ENCODE measurements at regions not wholly inside any gene's neighbourhood (a gene's known extent, or its start where the extent isn't known, plus 50 kb on each side); places are given as distances from the start of the nearest gene placed in this dataset.

DNA sequence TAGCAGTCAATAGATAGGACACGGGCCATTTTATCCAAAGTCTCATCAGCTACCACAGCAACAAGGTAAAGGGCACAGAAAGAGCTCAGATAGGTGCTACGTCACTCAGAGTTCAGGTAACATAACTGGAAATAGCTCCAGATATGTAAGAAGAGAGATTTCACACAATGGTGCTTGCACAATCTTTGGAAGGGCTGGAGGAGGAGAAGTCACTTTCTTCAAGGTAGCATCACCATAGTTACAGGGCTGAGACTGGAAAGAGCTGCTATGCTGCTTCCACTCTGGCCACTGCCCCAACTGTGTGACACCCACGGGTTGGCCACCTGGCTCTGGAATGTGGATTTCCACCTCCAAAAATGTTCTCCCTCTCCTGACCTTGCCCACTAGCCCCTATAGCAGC, 448.8 kb upstream of the THBS1 start:
- no peaks in the 10 kb centered on the region for H4K20me1 ChIP-seq (ENCODE audit: insufficient read depth, low read depth, low read length)
- no peaks in the 10 kb centered on the region for H3K27me3 ChIP-seq (ENCODE audit: low read length)
- H3K79me2 ChIP-seq (ENCODE audit: low read length): no peaks in the 10 kb centered on the region
- no peak overlapping the region for H3K27ac ChIP-seq (ENCODE audit: low read length)
- no peak overlapping the region for H2AFZ ChIP-seq (ENCODE audit: low read length)
- H3K9me3 ChIP-seq (ENCODE audit: low read length): no peaks in the 10 kb centered on the region
- no peak overlapping the region for H3K9ac ChIP-seq (ENCODE audit: low read length)
- H3K4me3 ChIP-seq (ENCODE audit: low read length): no peak overlapping the region
- H3K9me2 ChIP-seq (replicated peaks; ENCODE audit: insufficient read depth, low read length): no peaks in the 10 kb centered on the region
- no peak for DNase-seq
- H3K4me1 ChIP-seq (ENCODE audit: low read length): no peaks in the 10 kb centered on the region
- no peak overlapping the region for H3K4me2 ChIP-seq (ENCODE audit: low read depth, low read length, poor library complexity, severe bottlenecking)
- no peaks in the 10 kb centered on the region for H3K36me3 ChIP-seq (ENCODE audit: insufficient read depth, low read length)

DNA sequence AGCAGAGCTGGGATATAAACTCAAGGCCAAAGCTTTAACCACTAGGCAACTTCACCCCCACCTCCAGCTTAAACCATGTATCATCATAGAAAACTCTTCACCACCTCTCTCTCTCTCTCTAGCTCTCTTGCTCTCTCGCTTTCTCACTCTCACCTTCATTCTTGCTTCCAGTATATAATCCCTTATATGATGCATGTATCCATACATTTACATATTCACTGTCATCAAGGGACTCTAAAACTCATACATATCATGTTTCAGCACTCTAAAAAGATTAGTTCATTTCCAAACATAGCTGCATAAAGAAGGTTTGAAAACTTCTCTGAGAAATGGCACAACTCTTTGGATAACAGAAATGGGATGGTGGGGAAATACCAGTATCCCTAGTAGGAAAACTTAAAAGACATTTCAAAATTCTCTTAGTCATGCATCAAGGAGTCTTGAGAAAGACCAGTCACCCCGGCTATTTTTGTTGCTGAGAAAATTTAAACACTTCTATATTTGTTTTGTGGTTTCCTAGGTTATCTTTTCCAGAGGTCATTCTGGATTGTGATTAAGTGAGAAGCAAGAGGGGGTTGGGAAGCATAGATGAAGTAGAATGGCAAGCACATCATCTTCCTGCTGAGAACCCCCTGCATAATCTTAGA, 447.8 kb upstream of the THBS1 start:
- Histone ChIP-seq H3K4me1 (ENCODE audit: low read length) (no peaks in the 10 kb centered on the region), H3K4me2 (ENCODE audit: low read depth, low read length, poor library complexity, severe bottlenecking) (no peak overlapping the region), H3K9me3 (ENCODE audit: low read length) (no peaks in the 10 kb centered on the region), H3K27me3 (ENCODE audit: low read length) (no peaks in the 10 kb centered on the region), H3K9me2 (replicated peaks; ENCODE audit: insufficient read depth, low read length) (no peaks in the 10 kb centered on the region), H3K79me2 (ENCODE audit: low read length) (no peaks in the 10 kb centered on the region), H3K4me3 (ENCODE audit: low read length) (no peak overlapping the region), H4K20me1 (ENCODE audit: insufficient read depth, low read depth, low read length) (no peaks in the 10 kb centered on the region), H3K27ac (ENCODE audit: low read length) (no peak overlapping the region), H3K9ac (ENCODE audit: low read length) (no peak overlapping the region), H3K36me3 (ENCODE audit: insufficient read depth, low read length) (no peaks in the 10 kb centered on the region), H2AFZ (ENCODE audit: low read length) (no peak overlapping the region)
- DNase-seq: no peak

GRCh38 chr15:39134282-39134681, 446.6 kb upstream of the THBS1 start:
- H3K27ac ChIP-seq (ENCODE audit: low read length): no peak overlapping the region
- no peak overlapping the region for H3K4me2 ChIP-seq (ENCODE audit: low read depth, low read length, poor library complexity, severe bottlenecking)
- H3K9me2 ChIP-seq (replicated peaks; ENCODE audit: insufficient read depth, low read length): no peaks in the 10 kb centered on the region
- DNase-seq: no peak
- H3K36me3 ChIP-seq (ENCODE audit: insufficient read depth, low read length): no peaks in the 10 kb centered on the region
- no peak overlapping the region for H2AFZ ChIP-seq (ENCODE audit: low read length)
- no peaks in the 10 kb centered on the region for H3K4me1 ChIP-seq (ENCODE audit: low read length)
- no peaks in the 10 kb centered on the region for H3K79me2 ChIP-seq (ENCODE audit: low read length)
- no peak overlapping the region for H3K9ac ChIP-seq (ENCODE audit: low read length)
- H3K4me3 ChIP-seq (ENCODE audit: low read length): no peak overlapping the region
- no peaks in the 10 kb centered on the region for H3K9me3 ChIP-seq (ENCODE audit: low read length)
- H4K20me1 ChIP-seq (ENCODE audit: insufficient read depth, low read depth, low read length): no peaks in the 10 kb centered on the region
- H3K27me3 ChIP-seq (ENCODE audit: low read length): no peaks in the 10 kb centered on the region

DNA sequence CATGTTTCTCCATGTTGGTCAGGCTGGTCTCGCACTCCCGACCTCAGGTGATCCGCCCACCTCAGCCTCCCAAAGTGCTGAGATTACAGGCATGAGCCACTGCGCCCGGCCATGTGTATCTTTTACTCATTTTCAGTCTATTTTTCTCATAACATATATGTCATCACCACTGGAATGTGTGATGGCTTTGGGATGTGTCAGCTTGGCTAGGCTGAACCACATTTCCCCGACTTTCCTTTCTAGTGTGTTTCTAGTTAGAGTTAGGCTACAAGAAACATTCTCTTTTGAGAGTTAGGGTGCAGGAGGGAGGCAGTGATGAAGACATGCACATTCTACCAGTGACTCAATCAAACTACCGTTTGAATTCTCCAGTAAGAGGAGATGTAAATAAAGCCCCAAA, 444.9 kb upstream of the THBS1 start:
- no peak overlapping the region for H3K9ac ChIP-seq (ENCODE audit: low read length)

GRCh38 chr15:39139431-39140059, 441.3 kb upstream of the THBS1 start:
- no peaks in the 10 kb centered on the region for H3K79me2 ChIP-seq (ENCODE audit: low read length)
- no peak overlapping the region for H2AFZ ChIP-seq (ENCODE audit: low read length)
- no peak overlapping the region for H3K9ac ChIP-seq (ENCODE audit: low read length)
- DNase-seq: no peak
- H3K4me2 ChIP-seq (ENCODE audit: low read depth, low read length, poor library complexity, severe bottlenecking): no peak overlapping the region
- no peaks in the 10 kb centered on the region for H3K36me3 ChIP-seq (ENCODE audit: insufficient read depth, low read length)
- no peak overlapping the region for H3K4me3 ChIP-seq (ENCODE audit: low read length)
- H3K9me3 ChIP-seq (ENCODE audit: low read length): no peaks in the 10 kb centered on the region
- H3K27ac ChIP-seq (ENCODE audit: low read length): no peak overlapping the region
- no peaks in the 10 kb centered on the region for H3K27me3 ChIP-seq (ENCODE audit: low read length)
- no peaks in the 10 kb centered on the region for H3K4me1 ChIP-seq (ENCODE audit: low read length)
- H4K20me1 ChIP-seq (ENCODE audit: insufficient read depth, low read depth, low read length): no peaks in the 10 kb centered on the region
- no peaks in the 10 kb centered on the region for H3K9me2 ChIP-seq (replicated peaks; ENCODE audit: insufficient read depth, low read length)

More for the DNA sequence above, 444.9 kb upstream of the THBS1 start:
- no peaks in the 10 kb centered on the region for H3K9me3 ChIP-seq (ENCODE audit: low read length)
- H3K36me3 ChIP-seq (ENCODE audit: insufficient read depth, low read length): no peaks in the 10 kb centered on the region
- H3K4me3 ChIP-seq (ENCODE audit: low read length): no peak overlapping the region
- H3K27me3 ChIP-seq (ENCODE audit: low read length): no peaks in the 10 kb centered on the region
- no peaks in the 10 kb centered on the region for H3K4me1 ChIP-seq (ENCODE audit: low read length)
- no peaks in the 10 kb centered on the region for H3K79me2 ChIP-seq (ENCODE audit: low read length)
- H3K9me2 ChIP-seq (replicated peaks; ENCODE audit: insufficient read depth, low read length): no peaks in the 10 kb centered on the region
- no peak overlapping the region for H3K4me2 ChIP-seq (ENCODE audit: low read depth, low read length, poor library complexity, severe bottlenecking)
- H3K27ac ChIP-seq (ENCODE audit: low read length): no peak overlapping the region
- H2AFZ ChIP-seq (ENCODE audit: low read length): no peak overlapping the region
- no peak for DNase-seq
- H4K20me1 ChIP-seq (ENCODE audit: insufficient read depth, low read depth, low read length): no peaks in the 10 kb centered on the region

DNA sequence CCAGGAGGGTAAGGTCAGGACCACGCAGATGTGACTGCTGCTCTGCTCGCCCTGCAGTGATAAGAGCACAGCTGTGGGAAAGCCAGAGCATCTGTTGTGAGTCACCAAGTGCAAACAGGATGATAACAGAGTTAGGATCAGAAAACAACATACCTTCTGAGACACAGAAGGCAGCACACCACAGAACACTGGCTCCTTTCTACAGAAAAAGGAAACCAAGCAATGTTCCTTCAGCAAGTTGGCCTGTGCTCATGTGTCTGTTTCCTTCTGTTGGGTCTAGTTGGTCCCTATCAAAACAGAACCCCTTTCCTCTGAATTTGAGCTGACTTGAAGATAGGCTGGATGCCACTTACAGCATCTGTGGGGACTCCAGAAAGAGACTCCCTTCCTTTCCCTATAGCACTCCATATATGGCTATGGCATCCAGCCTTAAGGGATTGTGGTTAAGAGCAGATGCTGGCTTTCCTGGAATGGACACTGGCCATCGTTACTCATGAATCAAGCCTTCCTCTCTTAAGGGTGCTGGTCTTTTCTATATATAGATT, 440.7 kb upstream of the THBS1 start:
- H2AFZ ChIP-seq (ENCODE audit: low read length): no peak overlapping the region

GRCh38 chr15:39142500-39142899, 438.4 kb upstream of the THBS1 start:
- H3K9me3 ChIP-seq (ENCODE audit: low read length): no peaks in the 10 kb centered on the region
- no peaks in the 10 kb centered on the region for H3K79me2 ChIP-seq (ENCODE audit: low read length)
- H3K9me2 ChIP-seq (replicated peaks; ENCODE audit: insufficient read depth, low read length): no peaks in the 10 kb centered on the region
- H3K4me2 ChIP-seq (ENCODE audit: low read depth, low read length, poor library complexity, severe bottlenecking): no peak overlapping the region
- H3K4me1 ChIP-seq (ENCODE audit: low read length): no peaks in the 10 kb centered on the region
- H4K20me1 ChIP-seq (ENCODE audit: insufficient read depth, low read depth, low read length): no peaks in the 10 kb centered on the region
- no peaks in the 10 kb centered on the region for H3K27me3 ChIP-seq (ENCODE audit: low read length)
- H3K9ac ChIP-seq (ENCODE audit: low read length): no peak overlapping the region
- no peak for DNase-seq
- no peak overlapping the region for H3K4me3 ChIP-seq (ENCODE audit: low read length)
- no peak overlapping the region for H2AFZ ChIP-seq (ENCODE audit: low read length)
- no peaks in the 10 kb centered on the region for H3K36me3 ChIP-seq (ENCODE audit: insufficient read depth, low read length)
- no peak overlapping the region for H3K27ac ChIP-seq (ENCODE audit: low read length)

More for the DNA sequence above, 440.7 kb upstream of the THBS1 start:
- Histone ChIP-seq H3K27ac (ENCODE audit: low read length) (no peak overlapping the region), H3K4me3 (ENCODE audit: low read length) (no peak overlapping the region), H3K9ac (ENCODE audit: low read length) (no peak overlapping the region), H3K4me2 (ENCODE audit: low read depth, low read length, poor library complexity, severe bottlenecking) (no peak overlapping the region), H4K20me1 (ENCODE audit: insufficient read depth, low read depth, low read length) (no peaks in the 10 kb centered on the region), H3K36me3 (ENCODE audit: insufficient read depth, low read length) (no peaks in the 10 kb centered on the region), H3K4me1 (ENCODE audit: low read length) (no peaks in the 10 kb centered on the region), H3K9me2 (replicated peaks; ENCODE audit: insufficient read depth, low read length) (no peaks in the 10 kb centered on the region), H3K9me3 (ENCODE audit: low read length) (no peaks in the 10 kb centered on the region), H3K27me3 (ENCODE audit: low read length) (no peaks in the 10 kb centered on the region), H3K79me2 (ENCODE audit: low read length) (no peaks in the 10 kb centered on the region)
- no peak for DNase-seq

- Histone ChIP-seq H3K9me3 (ENCODE audit: low read length) (no peaks in the 10 kb centered on the region), H3K4me3 (ENCODE audit: low read length) (no peak overlapping the region), H3K4me1 (ENCODE audit: low read length) (no peaks in the 10 kb centered on the region), H3K79me2 (ENCODE audit: low read length) (no peaks in the 10 kb centered on the region), H4K20me1 (ENCODE audit: insufficient read depth, low read depth, low read length) (no peaks in the 10 kb centered on the region), H3K9me2 (replicated peaks; ENCODE audit: insufficient read depth, low read length) (no peaks in the 10 kb centered on the region), H3K27me3 (ENCODE audit: low read length) (no peaks in the 10 kb centered on the region), H3K36me3 (ENCODE audit: insufficient read depth, low read length) (no peaks in the 10 kb centered on the region), H2AFZ (ENCODE audit: low read length) (no peak overlapping the region), H3K4me2 (ENCODE audit: low read depth, low read length, poor library complexity, severe bottlenecking) (no peak overlapping the region), H3K27ac (ENCODE audit: low read length) (no peak overlapping the region), H3K9ac (ENCODE audit: low read length) (no peak overlapping the region)
- no peak for DNase-seq
Measured at GRCh38 chr15:39143479-39143878, 437.4 kb upstream of the THBS1 start.

All from Karpas-422 (cell line).